Keratinocyte (primary cell): ENCODE measurements at regions not wholly inside any gene's neighbourhood (a gene's known extent, or its start where the extent isn't known, plus 50 kb on each side); places are given as distances from the start of the nearest gene placed in this dataset.
A peak's percentile ranks its signal among the peaks of the same experiment; 100 is the strongest.

Experiments used
- DNase-seq: peaks from one replicate; pipeline ENCODE4 v3.0.0-alpha.2; 2011; ENCODE audit warnings: low read depth, missing footprints, low spot score
- FAIRE-seq: peaks from 2 replicates; lab custom pipeline; 2011; peaks lifted over from hg19 to GRCh38; lab: Jason Lieb, UNC
- H2AFZ ChIP-seq: 2 replicates; pipeline ENCODE4 v1.6.0; 2012; ENCODE audit warnings: low read length, control low read depth, inconsistent platforms; ENCODE audit not compliant: control insufficient read depth
- H3K27ac ChIP-seq: 2 replicates; pipeline ENCODE4 v1.5.1; 2011; ENCODE audit warnings: low read length; ENCODE audit not compliant: control insufficient read depth, insufficient read depth
- H3K27me3 ChIP-seq: 3 replicates; pipeline ENCODE4 v1.6.0; 2011; ENCODE audit warnings: low read length; ENCODE audit not compliant: control insufficient read depth, insufficient read depth; ENCODE audit errors: extremely low read depth
- H3K36me3 ChIP-seq, 2 experiments: 2 replicates in 1 of 2; 3 replicates in 1 of 2; pipeline ENCODE4 v1.5.1; 2011; ENCODE audit warnings: low read length in 2 of 2, mild to moderate bottlenecking in 1 of 2; ENCODE audit not compliant: control insufficient read depth in 2 of 2, insufficient read depth in 2 of 2; ENCODE audit errors: extremely low read depth in 1 of 2
- H3K4me1 ChIP-seq: 3 replicates; pipeline ENCODE4 v1.5.1; 2011; ENCODE audit warnings: low read length; ENCODE audit not compliant: control insufficient read depth, insufficient read depth; ENCODE audit errors: extremely low read depth
- H3K4me2 ChIP-seq: 3 replicates; pipeline ENCODE4 v1.6.0; 2011; ENCODE audit warnings: low read depth, low read length; ENCODE audit not compliant: control insufficient read depth, insufficient read depth; ENCODE audit errors: extremely low read depth
- H3K4me3 ChIP-seq, 3 experiments: fragments of 200-600 bp in 1 of 3; sonication (generic) in 1 of 3; 2 replicates in 2 of 3; 3 replicates in 1 of 3; pipeline ENCODE4 v1.5.1; 2011 to 2016; ENCODE audit warnings: low read length in 3 of 3, mild to moderate bottlenecking in 3 of 3, control low read depth in 2 of 3, inconsistent platforms in 1 of 3, low read depth in 1 of 3, mixed read lengths in 1 of 3, mixed run types in 1 of 3, moderate library complexity in 1 of 3; ENCODE audit not compliant: control insufficient read depth in 2 of 3, insufficient read depth in 2 of 3; ENCODE audit errors: extremely low read depth in 1 of 3
- H3K79me2 ChIP-seq: 2 replicates; pipeline ENCODE4 v1.6.0; 2012; ENCODE audit warnings: low read length; ENCODE audit not compliant: control insufficient read depth, insufficient read depth
- H3K9ac ChIP-seq: 3 replicates; pipeline ENCODE4 v1.6.0; 2011; ENCODE audit warnings: low read length; ENCODE audit not compliant: control insufficient read depth, insufficient read depth; ENCODE audit errors: extremely low read depth
- H3K9me1 ChIP-seq: 3 replicates; pipeline ENCODE4 v1.6.0; 2011; ENCODE audit warnings: low read length; ENCODE audit not compliant: control insufficient read depth, insufficient read depth; ENCODE audit errors: extremely low read depth
- H3K9me3 ChIP-seq: 2 replicates; pipeline ENCODE4 v1.5.1; 2012; ENCODE audit warnings: low read depth, low read length; ENCODE audit not compliant: control insufficient read depth
- H4K20me1 ChIP-seq: 3 replicates; pipeline ENCODE4 v1.6.0; 2011; ENCODE audit warnings: low read length; ENCODE audit not compliant: control insufficient read depth, insufficient read depth; ENCODE audit errors: extremely low read depth
- CTCF ChIP-seq, 3 experiments: IDR thresholded peaks in 1 of 3; conservative IDR thresholded peaks in 1 of 3; optimal IDR thresholded peaks in 1 of 3; 2 replicates in 2 of 3; 3 replicates in 1 of 3; pipeline versions ENCODE3 to v1.5.1; 2011; ENCODE audit warnings: low read length in 3 of 3, mild to moderate bottlenecking in 3 of 3, moderate library complexity in 2 of 3, control low read depth in 1 of 3, inconsistent platforms in 1 of 3; ENCODE audit not compliant: insufficient read depth in 2 of 3; ENCODE audit errors: extremely low read depth in 1 of 3
- EZH2 ChIP-seq: IDR thresholded peaks from one replicate; pipeline ENCODE4 v1.6.1; 2012; ENCODE audit warnings: inconsistent platforms, mild to moderate bottlenecking, low read length, moderate library complexity
- dilution Hi-C: fragments of 300-500 bp; cut with MboI; formaldehyde crosslinking; loops from one replicate; pipeline ENCODE4 v1.7.0; 2020; ENCODE audit warnings: low sequenced_read_pairs; ENCODE audit not compliant: extremely low pct_ligation_motif_present

GRCh38 chr6:90412538-90413369 lies 116.1 kb upstream of the BACH2 start:
- Histone ChIP-seq H3K4me2 (no peak overlapping the region), H4K20me1 (no peaks in the 10 kb centered on the region), H3K27me3 (no peaks in the 10 kb centered on the region), H2AFZ (no peak overlapping the region), H3K79me2 (no peaks in the 10 kb centered on the region), H3K4me3 (no peak overlapping the region), H3K36me3 (no peaks in the 10 kb centered on the region), H3K9me3 (no peaks in the 10 kb centered on the region), H3K9ac (no peak overlapping the region), H3K27ac (peak overlapping the region; percentile 53), H3K4me1 (peaks cover 31% of the 10 kb centered on the region), H3K9me1 (no peaks in the 10 kb centered on the region)
- DNase-seq, result no peak
- TF ChIP-seq CTCF (optimal IDR thresholded peaks at IDR 0.05 in 1 of 3, IDR thresholded peaks at IDR 0.05 in 1 of 3, conservative IDR thresholded peaks at IDR 0.05 in 1 of 3; ENCODE audit: extremely low read depth in 1 of 3, insufficient read depth in 2 of 3, low read length in 3 of 3) (no peak), EZH2 (no peak)
- no peak for FAIRE-seq
- dilution Hi-C loops, result no loop called here

GRCh38 chr6:90411292-90411781 lies 114.7 kb upstream of the BACH2 start:
- FAIRE-seq, result peak; percentile 99
- Histone ChIP-seq H3K79me2 (no peaks in the 10 kb centered on the region), H2AFZ (no peak overlapping the region), H3K4me1 (peaks cover 42% of the 10 kb centered on the region), H3K4me2 (peak overlapping the region; percentile 17), H3K4me3 (no peak overlapping the region), H3K27me3 (no peaks in the 10 kb centered on the region), H3K9me3 (no peaks in the 10 kb centered on the region), H4K20me1 (no peaks in the 10 kb centered on the region), H3K9ac (no peak overlapping the region), H3K9me1 (peaks cover 4% of the 10 kb centered on the region), H3K27ac (peak overlapping the region; percentile 53), H3K36me3 (no peaks in the 10 kb centered on the region)
- dilution Hi-C loops, result no loop called here
- DNase-seq, result peak; percentile 78
- no peak for TF ChIP-seq EZH2
- TF ChIP-seq CTCF (optimal IDR thresholded peaks at IDR 0.05 in 1 of 3, IDR thresholded peaks at IDR 0.05 in 1 of 3, conservative IDR thresholded peaks at IDR 0.05 in 1 of 3; ENCODE audit: extremely low read depth in 1 of 3, insufficient read depth in 2 of 3, low read length in 3 of 3), result no peak
